Astrocyte (in vitro differentiated cells and primary cell): ENCODE measurements at regions not wholly inside any gene's neighbourhood (a gene's known extent, or its start where the extent isn't known, plus 50 kb on each side); places are given as distances from the start of the nearest gene placed in this dataset.

ENCODE experiments used
- DNase-seq: peaks from one replicate; pipeline ENCODE4 v3.0.0-alpha.2; 2010; ENCODE audit warnings: low read depth
- FAIRE-seq: peaks from 2 replicates; lab custom pipeline; 2011; peaks lifted over from hg19 to GRCh38; lab: Jason Lieb, UNC
- H2AFZ ChIP-seq: 2 replicates; pipeline ENCODE4 v1.6.0; 2012; ENCODE audit warnings: low read depth, low read length, inconsistent platforms
- H3K27ac ChIP-seq: 2 replicates; pipeline ENCODE4 v1.5.1; 2011; ENCODE audit warnings: low read depth, low read length, inconsistent platforms
- H3K27me3 ChIP-seq: 2 replicates; pipeline ENCODE4 v1.6.0; 2011; ENCODE audit warnings: low read length, inconsistent platforms; ENCODE audit not compliant: insufficient read depth
- H3K36me3 ChIP-seq: 2 replicates; pipeline ENCODE4 v1.5.1; 2011; ENCODE audit warnings: low read length, inconsistent platforms; ENCODE audit not compliant: insufficient read depth
- H3K4me1 ChIP-seq: 2 replicates; pipeline ENCODE4 v1.5.1; 2011; ENCODE audit warnings: low read length, inconsistent platforms; ENCODE audit not compliant: insufficient read depth
- H3K4me2 ChIP-seq: 2 replicates; pipeline ENCODE4 v1.6.0; 2012; ENCODE audit warnings: low read length, inconsistent platforms
- H3K4me3 ChIP-seq: 2 replicates; pipeline ENCODE4 v1.5.1; 2011; ENCODE audit warnings: low read depth, mild to moderate bottlenecking, low read length, inconsistent platforms; ENCODE audit not compliant: insufficient read depth
- H3K79me2 ChIP-seq: 2 replicates; pipeline ENCODE4 v1.6.0; 2012; ENCODE audit warnings: mild to moderate bottlenecking, low read length, inconsistent platforms; ENCODE audit not compliant: insufficient read depth
- H3K9ac ChIP-seq: 2 replicates; pipeline ENCODE4 v1.6.0; 2012; ENCODE audit warnings: mild to moderate bottlenecking, low read length, inconsistent platforms
- H3K9me3 ChIP-seq: 2 replicates; pipeline ENCODE4 v1.5.1; 2012; ENCODE audit warnings: low read depth, mild to moderate bottlenecking, low read length, inconsistent platforms; ENCODE audit not compliant: insufficient read depth
- H4K20me1 ChIP-seq: 2 replicates; pipeline ENCODE4 v1.6.0; 2012; ENCODE audit warnings: low read length, inconsistent platforms; ENCODE audit not compliant: insufficient read depth
- H3K27ac Mint-ChIP-seq: one replicate; pipeline ENCODE4 v1.8.0; 2021; ENCODE audit warnings: mild to moderate bottlenecking, mixed read lengths; ENCODE audit not compliant: unreplicated experiment
- H3K27me3 Mint-ChIP-seq: one replicate; pipeline ENCODE4 v1.8.0; 2021; ENCODE audit warnings: low read depth, mixed read lengths; ENCODE audit not compliant: unreplicated experiment
- H3K36me3 Mint-ChIP-seq: one replicate; pipeline ENCODE4 v1.8.0; 2021; ENCODE audit warnings: low read depth, mixed read lengths; ENCODE audit not compliant: unreplicated experiment
- H3K4me1 Mint-ChIP-seq: one replicate; pipeline ENCODE4 v1.8.0; 2021; ENCODE audit warnings: low read depth, mixed read lengths; ENCODE audit not compliant: unreplicated experiment
- H3K4me3 Mint-ChIP-seq: one replicate; pipeline ENCODE4 v1.8.0; 2021; ENCODE audit warnings: mild to moderate bottlenecking, moderate library complexity, mixed read lengths; ENCODE audit not compliant: unreplicated experiment
- H3K9me3 Mint-ChIP-seq: one replicate; pipeline ENCODE4 v1.8.0; 2021; ENCODE audit warnings: mild to moderate bottlenecking, mixed read lengths; ENCODE audit not compliant: unreplicated experiment
- CTCF ChIP-seq: IDR thresholded peaks from 2 replicates; pipeline ENCODE4 v1.5.1; 2011; ENCODE audit warnings: low read depth, mild to moderate bottlenecking, inconsistent platforms, low read length, moderate library complexity; ENCODE audit not compliant: insufficient read depth
- EZH2 ChIP-seq: IDR thresholded peaks from 2 replicates; pipeline ENCODE4 v1.6.1; 2012; ENCODE audit warnings: mild to moderate bottlenecking, low read length, inconsistent platforms; ENCODE audit not compliant: insufficient read depth

- Mint-ChIP-seq H3K9me3 (peaks cover 3% of the 10 kb centered on the region), H3K4me1 (peaks cover 19% of the 10 kb centered on the region), H3K27me3 (no peaks in the 10 kb centered on the region), H3K27ac (no peak overlapping the region), H3K4me3 (no peak overlapping the region), H3K36me3 (no peaks in the 10 kb centered on the region)
- TF ChIP-seq CTCF (no peak), EZH2 (no peak)
- DNase-seq (no peak), FAIRE-seq (no peak)
- Histone ChIP-seq H3K4me3 (no peak overlapping the region), H3K36me3 (no peaks in the 10 kb centered on the region), H4K20me1 (no peaks in the 10 kb centered on the region), H3K4me2 (no peak overlapping the region), H3K4me1 (peaks cover 13% of the 10 kb centered on the region), H3K27me3 (no peaks in the 10 kb centered on the region), H3K27ac (no peak overlapping the region), H3K79me2 (no peaks in the 10 kb centered on the region), H3K9ac (no peak overlapping the region), H2AFZ (no peak overlapping the region), H3K9me3 (no peaks in the 10 kb centered on the region)
These were observed 322.7 kb upstream of the NOX3 start for GRCh38 chr6:155778336-155778735.

- no peaks in the 10 kb centered on the region for H3K27me3 Mint-ChIP-seq
- Histone ChIP-seq H3K27me3 (no peaks in the 10 kb centered on the region), H3K4me2 (no peak overlapping the region), H3K9ac (no peak overlapping the region), H4K20me1 (no peaks in the 10 kb centered on the region), H3K36me3 (no peaks in the 10 kb centered on the region), H2AFZ (no peak overlapping the region), H3K4me1 (no peaks in the 10 kb centered on the region), H3K4me3 (no peak overlapping the region), H3K9me3 (no peaks in the 10 kb centered on the region), H3K79me2 (no peaks in the 10 kb centered on the region), H3K27ac (no peak overlapping the region)
- H3K36me3 Mint-ChIP-seq: no peaks in the 10 kb centered on the region
- no peaks in the 10 kb centered on the region for H3K4me1 Mint-ChIP-seq
- TF ChIP-seq CTCF (no peak), EZH2 (no peak)
- H3K4me3 Mint-ChIP-seq: no peak overlapping the region
- FAIRE-seq: no peak
- H3K9me3 Mint-ChIP-seq: peaks cover 12% of the 10 kb centered on the region
- no peak for DNase-seq
- H3K27ac Mint-ChIP-seq: no peak overlapping the region
These were observed 316.2 kb upstream of the NOX3 start for GRCh38 chr6:155771822-155772221.

- TF ChIP-seq CTCF (no peak), EZH2 (no peak)
- Histone ChIP-seq H3K27me3 (no peaks in the 10 kb centered on the region), H3K4me2 (no peak overlapping the region), H3K79me2 (no peaks in the 10 kb centered on the region), H2AFZ (no peak overlapping the region), H3K9ac (no peak overlapping the region), H3K4me3 (no peak overlapping the region), H3K9me3 (no peaks in the 10 kb centered on the region), H3K27ac (no peak overlapping the region), H4K20me1 (no peaks in the 10 kb centered on the region), H3K4me1 (peaks cover 3% of the 10 kb centered on the region), H3K36me3 (no peaks in the 10 kb centered on the region)
- Mint-ChIP-seq H3K9me3 (peaks cover 12% of the 10 kb centered on the region), H3K27ac (no peak overlapping the region), H3K27me3 (no peaks in the 10 kb centered on the region), H3K4me3 (no peak overlapping the region), H3K4me1 (peaks cover 5% of the 10 kb centered on the region), H3K36me3 (no peaks in the 10 kb centered on the region)
- FAIRE-seq (no peak), DNase-seq (no peak)
These were observed 315.2 kb upstream of the NOX3 start for GRCh38 chr6:155770856-155771255.
